ENCODE measurements at regions not wholly inside any gene's neighbourhood (a gene's known extent, or its start where the extent isn't known, plus 50 kb on each side); places are given as distances from the start of the nearest gene placed in this dataset.
"Not testable (repeated sequence)": the region's sequence is repeated elsewhere in the genome, so short reads cannot be mapped to it uniquely, and the experiment has no call there.

DNA sequence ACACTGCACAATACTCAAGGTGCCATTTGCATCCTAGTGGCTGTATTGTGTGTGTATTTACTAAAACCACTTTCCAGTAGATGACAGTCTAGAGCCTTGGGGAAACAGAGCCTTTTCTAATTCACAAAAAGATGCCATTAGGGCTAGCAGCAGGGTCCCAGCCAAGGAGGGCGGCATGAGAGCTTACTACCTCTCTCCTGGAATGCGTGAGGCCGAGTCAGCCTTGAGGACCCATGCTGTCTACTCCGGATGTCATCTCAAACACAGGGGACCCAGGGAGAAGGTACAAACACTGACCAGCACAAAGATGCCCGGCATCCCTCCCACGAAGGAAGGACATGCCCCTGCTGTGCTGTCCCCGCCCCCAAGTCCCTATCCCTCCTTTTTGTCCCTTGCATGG lies 65.5 kb downstream of the CYCS start:
- DNase-seq (ENCODE audit: low spot score), result no peak
- in situ Hi-C loops (cut with MboI; ENCODE audit: low sequenced_read_pairs, unreplicated experiment), result no loop called here
- TF ChIP-seq CTCF (IDR thresholded peaks at IDR 0.05; ENCODE audit: borderline replicate concordance, control extremely low read depth, extremely low read depth, insufficient read depth, missing control alignments), result no peak

DNA sequence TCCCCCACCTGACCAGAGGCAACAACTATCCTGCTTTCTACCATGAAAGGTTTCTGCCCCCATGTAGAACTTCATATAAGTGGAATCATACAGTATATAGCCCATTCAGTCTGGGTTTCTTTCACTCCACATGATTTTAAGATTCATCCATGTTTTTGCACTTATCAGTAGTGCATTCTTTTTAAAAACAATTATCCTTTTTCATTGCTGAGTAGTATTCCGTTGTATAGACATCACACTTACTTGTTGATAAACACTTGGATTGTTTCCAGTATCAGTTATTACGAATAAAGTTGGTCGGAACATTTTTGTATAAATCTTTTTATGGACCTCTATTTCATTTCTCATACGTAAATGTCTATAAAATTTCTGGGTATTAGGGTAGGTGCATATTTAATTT lies 68.7 kb downstream of the CYCS start:
- DNase-seq (ENCODE audit: low spot score), result no peak
- no peak for TF ChIP-seq CTCF (IDR thresholded peaks at IDR 0.05; ENCODE audit: borderline replicate concordance, control extremely low read depth, extremely low read depth, insufficient read depth, missing control alignments)
- in situ Hi-C loops (cut with MboI; ENCODE audit: low sequenced_read_pairs, unreplicated experiment), result no loop called here

GRCh38 chr7:25055520-25056220 lies 69.4 kb downstream of the CYCS start:
- in situ Hi-C loops (cut with MboI; ENCODE audit: low sequenced_read_pairs, unreplicated experiment), result no loop called here
- DNase-seq (ENCODE audit: low spot score), result no peak
- no peak for TF ChIP-seq CTCF (IDR thresholded peaks at IDR 0.05; ENCODE audit: borderline replicate concordance, control extremely low read depth, extremely low read depth, insufficient read depth, missing control alignments)

DNA sequence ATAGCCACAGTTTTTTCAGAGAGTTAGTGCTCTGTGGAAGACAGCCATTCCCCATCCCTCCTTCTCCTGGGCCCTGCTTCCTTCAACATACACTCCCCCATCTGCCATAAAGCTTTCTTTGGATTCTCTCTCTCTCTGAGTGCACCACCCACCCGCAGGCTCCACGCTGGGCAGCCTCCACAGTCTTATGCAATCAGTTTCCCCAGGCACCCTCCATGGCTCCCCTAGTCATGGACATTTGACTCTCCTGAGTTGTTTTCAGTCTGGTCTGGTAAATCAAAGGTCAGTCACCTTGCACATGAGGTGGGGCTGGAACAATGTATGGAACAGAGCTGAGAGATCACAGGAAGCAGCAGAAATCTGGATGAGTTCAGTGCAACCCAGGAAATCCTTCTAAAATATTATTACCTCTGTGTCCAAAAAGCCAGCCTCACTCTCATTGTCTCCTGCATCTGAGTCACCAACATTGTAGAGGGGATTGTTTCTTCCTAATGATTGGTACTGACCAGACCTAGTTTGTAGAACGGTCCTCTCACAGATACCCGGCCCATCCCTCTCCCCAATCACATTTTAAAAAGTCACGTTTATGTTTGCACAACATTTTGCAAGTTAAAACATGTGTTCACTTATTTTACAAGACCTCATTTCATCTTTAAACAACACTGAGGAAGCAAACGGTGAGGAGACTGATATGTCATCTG lies 70.1 kb downstream of the CYCS start:
- in situ Hi-C loops (cut with MboI; ENCODE audit: low sequenced_read_pairs, unreplicated experiment), result no loop called here
- no peak for TF ChIP-seq CTCF (IDR thresholded peaks at IDR 0.05; ENCODE audit: borderline replicate concordance, control extremely low read depth, extremely low read depth, insufficient read depth, missing control alignments)
- DNase-seq (ENCODE audit: low spot score), result no peak

DNA sequence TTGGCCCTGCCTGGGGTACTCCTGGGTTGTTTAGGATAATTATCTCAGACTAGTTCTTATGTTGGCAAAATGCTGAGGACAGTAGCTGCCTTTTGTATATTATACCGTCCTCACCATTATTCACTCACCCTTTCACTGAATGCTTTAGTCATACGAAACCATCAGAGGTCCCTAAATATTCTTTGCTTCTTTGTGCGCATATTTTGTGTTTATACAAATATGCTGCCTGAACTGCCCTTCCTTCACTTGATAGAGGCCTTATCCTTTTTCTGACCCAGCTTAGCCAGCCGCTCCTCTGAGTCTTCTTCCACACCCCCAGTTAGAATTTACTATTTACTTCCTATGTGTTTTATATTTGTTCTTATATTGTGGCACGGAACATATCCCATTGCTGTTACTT lies 70.2 kb upstream of the OSBPL3 start:
- TF ChIP-seq CTCF (IDR thresholded peaks at IDR 0.05; ENCODE audit: borderline replicate concordance, control extremely low read depth, extremely low read depth, insufficient read depth, missing control alignments), result no peak
- in situ Hi-C loops (cut with MboI; ENCODE audit: low sequenced_read_pairs, unreplicated experiment), result no loop called here
- DNase-seq (ENCODE audit: low spot score), result no peak

DNA sequence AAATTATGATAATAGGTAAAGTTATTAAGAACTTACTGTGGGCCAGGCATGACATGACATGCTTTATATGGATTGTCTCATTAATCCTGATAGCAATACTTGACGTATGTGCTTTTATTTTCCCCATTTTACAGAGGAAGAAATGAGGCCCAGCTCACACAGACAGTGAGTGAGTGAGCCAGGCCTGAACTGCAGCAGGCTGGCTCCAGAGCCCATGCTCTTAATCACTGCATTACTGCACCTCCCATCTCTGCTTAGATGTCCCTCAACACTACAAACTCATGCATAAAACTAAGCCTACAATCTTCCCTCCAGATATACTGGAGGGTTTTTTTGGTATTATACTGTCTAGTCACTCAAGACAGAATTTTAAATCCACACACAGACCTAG lies 68.5 kb upstream of the OSBPL3 start:
- DNase-seq (ENCODE audit: low spot score), result no peak
- in situ Hi-C loops (cut with MboI; ENCODE audit: low sequenced_read_pairs, unreplicated experiment), result no loop called here
- TF ChIP-seq CTCF (IDR thresholded peaks at IDR 0.05; ENCODE audit: borderline replicate concordance, control extremely low read depth, extremely low read depth, insufficient read depth, missing control alignments), result no peak

DNA sequence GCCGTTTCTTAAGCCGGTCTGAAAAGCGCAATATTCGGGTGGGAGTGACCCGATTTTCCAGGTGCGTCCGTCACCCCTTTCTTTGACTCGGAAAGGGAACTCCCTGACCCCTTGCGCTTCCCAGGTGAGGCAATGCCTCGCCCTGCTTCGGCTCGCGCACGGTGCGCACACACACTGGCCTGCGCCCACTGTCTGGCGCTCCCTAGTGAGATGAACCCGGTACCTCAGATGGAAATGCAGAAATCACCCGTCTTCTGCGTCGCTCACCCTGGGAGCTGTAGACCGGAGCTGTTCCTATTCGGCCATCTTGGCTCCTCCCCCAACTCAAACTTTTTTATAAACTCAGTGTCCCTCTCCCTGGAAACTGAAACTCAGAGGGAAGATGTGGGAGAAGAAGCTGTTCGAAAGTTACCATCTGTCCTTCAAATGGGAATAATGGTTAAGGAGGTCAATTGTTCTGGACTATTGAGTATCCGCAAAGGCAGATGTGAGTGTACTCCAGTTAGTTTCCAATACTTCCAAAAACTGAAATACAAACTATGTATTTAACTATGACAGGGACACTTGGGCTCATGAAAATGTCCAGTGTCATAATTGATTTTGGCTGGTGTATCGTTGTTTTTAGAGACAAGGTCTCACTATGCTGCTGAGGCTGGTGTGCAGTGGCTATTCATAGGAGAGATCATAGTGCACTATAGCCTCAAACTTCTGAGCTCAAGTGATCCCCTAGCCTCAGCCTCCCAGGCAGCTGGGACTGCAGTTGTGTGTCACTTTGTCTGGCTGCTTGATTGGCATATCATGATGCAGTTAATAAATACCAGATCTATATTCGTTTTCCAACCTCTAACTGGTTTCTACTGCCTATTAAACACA lies 67.8 kb upstream of the OSBPL3 start:
- DNase-seq (ENCODE audit: low spot score); in situ Hi-C loops (cut with MboI; ENCODE audit: low sequenced_read_pairs, unreplicated experiment): not testable (repeated sequence)

All from GM13976 (cell line).